ENCODE measurements at regions not wholly inside any gene's neighbourhood (a gene's known extent, or its start where the extent isn't known, plus 50 kb on each side); places are given as distances from the start of the nearest gene placed in this dataset.

GRCh38 chr11:112885744-112886433 lies 75.3 kb upstream of the NCAM1 start:
- no peaks in the 10 kb centered on the region for H3K9me3 Mint-ChIP-seq
- H3K36me3 Mint-ChIP-seq (ENCODE audit: low read depth) = no peaks in the 10 kb centered on the region
- H3K27ac Mint-ChIP-seq = no peak overlapping the region
- H3K4me3 Mint-ChIP-seq = no peak overlapping the region
- H3K27me3 Mint-ChIP-seq (ENCODE audit: low read depth) = peaks cover 5% of the 10 kb centered on the region
- no peaks in the 10 kb centered on the region for H3K4me1 Mint-ChIP-seq
- TF ChIP-seq CTCF (IDR thresholded peaks at IDR 0.05; ENCODE audit: unreplicated experiment in 3 of 3) = no peak

DNA sequence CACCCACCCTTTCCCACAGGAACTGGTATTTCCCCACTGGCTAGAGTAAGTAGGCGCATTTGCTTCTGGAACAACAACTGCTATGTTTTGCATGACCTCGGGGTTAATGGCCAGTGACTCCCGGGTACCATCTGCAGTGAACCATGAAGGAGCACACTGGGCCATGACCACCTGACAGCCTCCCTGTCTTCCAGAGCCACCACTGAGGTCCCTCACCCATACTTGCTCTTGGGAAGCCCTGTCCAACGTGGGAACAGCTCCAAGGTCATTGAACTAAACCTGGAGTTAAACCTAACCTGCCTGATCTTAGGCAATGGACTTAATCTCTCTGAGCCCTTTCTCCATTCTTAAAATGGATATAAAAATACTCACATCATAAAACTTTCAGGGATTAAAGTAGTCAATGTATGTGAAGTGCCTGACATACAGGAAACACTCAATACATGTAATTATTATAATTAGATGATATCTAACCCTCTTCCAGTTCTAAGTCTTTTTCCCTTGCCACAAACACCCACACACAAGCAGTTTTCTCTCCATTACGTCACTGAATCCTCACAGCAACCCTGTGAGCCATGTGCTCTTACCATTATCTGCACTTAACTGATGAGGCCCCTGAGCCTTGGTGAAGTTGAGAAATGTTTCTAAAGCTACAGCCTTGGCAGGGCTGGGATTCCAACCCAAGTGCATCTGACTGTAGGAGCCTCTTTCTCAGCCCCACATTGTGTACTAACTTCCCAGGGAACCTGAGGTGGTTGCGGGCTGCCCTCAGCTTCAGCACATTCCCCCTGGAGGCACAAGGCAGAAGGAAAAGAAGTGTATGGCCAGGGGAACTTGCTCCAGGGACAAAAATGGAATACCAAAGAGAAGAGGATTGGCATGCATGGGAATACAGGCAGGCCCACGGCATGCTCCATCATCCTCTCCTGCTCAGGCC lies 74.5 kb upstream of the NCAM1 start:
- no peaks in the 10 kb centered on the region for H3K36me3 Mint-ChIP-seq (ENCODE audit: low read depth)
- H3K27ac Mint-ChIP-seq = peak overlapping the region in 1 of 3 experiments; percentile 9
- H3K4me1 Mint-ChIP-seq = peaks cover under 1% of the 10 kb centered on the region
- H3K4me3 Mint-ChIP-seq = no peak overlapping the region
- no peaks in the 10 kb centered on the region for H3K9me3 Mint-ChIP-seq
- no peak for TF ChIP-seq CTCF (IDR thresholded peaks at IDR 0.05; ENCODE audit: unreplicated experiment in 3 of 3)
- no peaks in the 10 kb centered on the region for H3K27me3 Mint-ChIP-seq (ENCODE audit: low read depth)

DNA sequence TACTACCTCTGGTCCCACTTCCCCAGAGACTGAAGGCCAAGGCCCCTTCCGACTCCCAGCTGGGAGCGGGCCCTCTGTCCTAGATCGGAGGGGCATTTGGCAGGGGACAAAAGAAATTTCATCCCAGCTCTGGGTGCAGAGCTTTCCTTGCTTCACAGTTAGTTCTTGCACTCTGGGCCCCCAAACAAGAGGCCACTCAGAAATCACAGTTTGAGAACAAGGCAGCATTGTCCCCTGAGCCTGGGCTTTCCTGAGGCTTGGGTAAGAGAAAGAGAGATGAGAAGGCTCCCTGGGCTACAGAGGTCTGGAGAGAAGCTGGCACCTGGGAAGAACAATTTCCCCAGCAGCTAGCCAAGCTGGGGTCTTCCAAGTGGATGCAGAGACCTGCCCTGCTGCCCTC lies 71.8 kb upstream of the NCAM1 start:
- Mint-ChIP-seq H3K36me3 (ENCODE audit: low read depth) (no peaks in the 10 kb centered on the region), H3K4me1 (peaks cover 13% of the 10 kb centered on the region), H3K27me3 (ENCODE audit: low read depth) (peaks cover 8% of the 10 kb centered on the region), H3K27ac (no peak overlapping the region), H3K9me3 (no peaks in the 10 kb centered on the region), H3K4me3 (no peak overlapping the region)
- no peak for TF ChIP-seq CTCF (IDR thresholded peaks at IDR 0.05; ENCODE audit: unreplicated experiment in 3 of 3)

DNA sequence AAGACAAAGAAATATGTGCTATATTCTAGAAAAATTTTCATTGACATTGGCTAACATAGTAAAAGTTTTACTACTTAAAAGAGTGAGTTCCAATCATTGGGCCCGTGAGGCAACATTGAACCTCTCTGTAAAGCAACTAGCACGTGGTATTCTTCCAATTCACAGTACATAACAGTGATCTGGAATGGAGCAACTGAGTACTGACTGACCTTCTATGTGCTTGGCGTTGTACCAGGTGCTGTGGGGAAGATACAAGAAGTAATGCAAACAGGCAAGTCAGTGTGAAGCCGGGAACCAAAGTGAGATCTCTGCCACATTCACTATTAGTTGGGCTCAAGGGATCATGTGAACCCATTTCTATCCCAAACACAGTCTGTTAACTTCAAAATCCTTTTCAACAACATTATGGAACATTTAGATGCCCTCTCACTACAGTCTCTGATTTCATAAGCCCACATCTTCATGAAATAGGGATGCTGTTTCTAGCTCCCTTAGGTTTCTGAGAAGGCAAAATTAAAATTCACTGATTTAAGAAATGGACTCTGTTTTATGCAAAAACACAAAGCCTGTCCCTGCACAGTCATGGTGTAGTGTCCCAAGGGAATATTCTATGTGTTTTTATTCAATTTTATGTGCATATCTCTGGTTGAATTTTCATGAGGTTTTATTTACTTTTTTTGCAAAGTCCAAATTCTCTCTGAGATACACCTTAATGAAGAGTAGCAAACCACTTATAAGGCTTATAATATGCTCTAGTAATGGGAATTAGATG lies 61.8 kb upstream of the NCAM1 start:
- Mint-ChIP-seq H3K27me3 (ENCODE audit: low read depth) (peaks cover 4% of the 10 kb centered on the region), H3K4me1 (peaks cover 27% of the 10 kb centered on the region), H3K27ac (no peak overlapping the region), H3K4me3 (no peak overlapping the region), H3K36me3 (ENCODE audit: low read depth) (no peaks in the 10 kb centered on the region), H3K9me3 (peaks cover 4% of the 10 kb centered on the region)
- no peak for TF ChIP-seq CTCF (IDR thresholded peaks at IDR 0.05; ENCODE audit: unreplicated experiment in 3 of 3)

GRCh38 chr11:112901924-112902323 lies 59.3 kb upstream of the NCAM1 start:
- peaks cover 11% of the 10 kb centered on the region for H3K27me3 Mint-ChIP-seq (ENCODE audit: low read depth)
- TF ChIP-seq CTCF (IDR thresholded peaks at IDR 0.05; ENCODE audit: unreplicated experiment in 3 of 3) = no peak

More at GRCh38 chr11:112901924-112902323, 59.3 kb upstream of the NCAM1 start:
- peaks cover 4% of the 10 kb centered on the region for H3K9me3 Mint-ChIP-seq
- H3K36me3 Mint-ChIP-seq (ENCODE audit: low read depth) = no peaks in the 10 kb centered on the region
- H3K27ac Mint-ChIP-seq = peak overlapping the region; percentile 73 to 90 (median 86)
- H3K4me3 Mint-ChIP-seq = peak overlapping the region in 1 of 3 experiments; percentile 3
- peaks cover 40% of the 10 kb centered on the region for H3K4me1 Mint-ChIP-seq
